Liver (tissue), 8 donors: ENCODE measurements at regions not wholly inside any gene's neighbourhood (a gene's known extent, or its start where the extent isn't known, plus 50 kb on each side); places are given as distances from the start of the nearest gene placed in this dataset.

Source experiments
- DNase-seq: peaks from one replicate; pipeline ENCODE4 v3.0.0-alpha.2; 2017; ENCODE audit warnings: low spot score
- H3K27ac ChIP-seq, 2 donors: one replicate each; pipeline ENCODE4 v1.7.0; 2013; ENCODE audit warnings: inconsistent platforms in 2 of 2, low read length in 2 of 2, control low read depth in 1 of 2, low read depth in 1 of 2, mild to moderate bottlenecking in 1 of 2
- H3K27me3 ChIP-seq, 4 donors: one replicate each; pipeline versions ENCODE4 v1.6.1 to v1.7.0; 2013; ENCODE audit warnings: low read length in 3 of 4, inconsistent platforms in 1 of 4, mild to moderate bottlenecking in 1 of 4, moderate library complexity in 1 of 4; ENCODE audit not compliant: control insufficient read depth in 4 of 4, insufficient read depth in 4 of 4
- H3K36me3 ChIP-seq, 4 donors: one replicate each; pipeline versions ENCODE4 v1.6.1 to v1.7.0; 2013; ENCODE audit warnings: low read length in 3 of 4, mild to moderate bottlenecking in 3 of 4, low read depth in 1 of 4, moderate library complexity in 1 of 4; ENCODE audit not compliant: control insufficient read depth in 4 of 4, insufficient read depth in 3 of 4
- H3K4me1 ChIP-seq, 4 donors: one replicate each; pipeline versions ENCODE4 v1.6.1 to v1.7.0; 2013; ENCODE audit warnings: low read length in 3 of 4, mild to moderate bottlenecking in 3 of 4, moderate library complexity in 1 of 4; ENCODE audit not compliant: control insufficient read depth in 4 of 4, insufficient read depth in 4 of 4
- H3K4me3 ChIP-seq, 3 donors: one replicate each; pipeline versions ENCODE4 v1.6.1 to v1.7.0; 2013; ENCODE audit warnings: low read length in 3 of 3, control low read depth in 1 of 3, low read depth in 1 of 3, mild to moderate bottlenecking in 1 of 3
- H3K9ac ChIP-seq, 2 donors: one replicate each; pipeline ENCODE4 v1.7.0; 2013; ENCODE audit warnings: low read length in 2 of 2, mild to moderate bottlenecking in 2 of 2, moderate library complexity in 2 of 2, control low read depth in 1 of 2, low read depth in 1 of 2
- H3K9me3 ChIP-seq, 4 donors: one replicate each; pipeline versions ENCODE4 v1.6.1 to v1.7.0; 2013; ENCODE audit warnings: low read length in 3 of 4; ENCODE audit not compliant: control insufficient read depth in 4 of 4
- EGR1 ChIP-seq, 2 donors: IDR thresholded peaks; 2 replicates each; pipeline ENCODE4 v1.6.1; 2016 to 2018; ENCODE audit warnings: antibody characterized with exemption in 2 of 2, low read depth in 2 of 2
- GABPA ChIP-seq, 2 donors: IDR thresholded peaks in 1 of 2; conservative IDR thresholded peaks in 1 of 2; 2 replicates each; pipeline ENCODE4 v1.6.1; 2016; ENCODE audit warnings: antibody characterized with exemption in 2 of 2, mild to moderate bottlenecking in 1 of 2, moderate library complexity in 1 of 2
- HNF4A ChIP-seq, 2 donors: conservative IDR thresholded peaks; 2 replicates each; pipeline ENCODE4 v1.6.1; 2016; ENCODE audit warnings: antibody characterized with exemption in 2 of 2, mild to moderate bottlenecking in 2 of 2
- NR2F2 ChIP-seq: IDR thresholded peaks from 2 replicates; pipeline ENCODE4 v1.6.1; 2016; ENCODE audit warnings: antibody characterized with exemption
- RAD21 ChIP-seq, 2 donors: IDR thresholded peaks; 2 replicates each; pipeline ENCODE4 v1.6.1; 2016; ENCODE audit warnings: antibody characterized with exemption in 2 of 2, mild to moderate bottlenecking in 2 of 2
- RXRA ChIP-seq, 2 donors: IDR thresholded peaks; 2 replicates each; pipeline ENCODE4 v1.6.1; 2017 to 2018; ENCODE audit warnings: antibody characterized with exemption in 2 of 2, mild to moderate bottlenecking in 1 of 2
- SP1 ChIP-seq: IDR thresholded peaks from 2 replicates; pipeline ENCODE4 v1.6.1; 2018; ENCODE audit warnings: antibody characterized with exemption, mild to moderate bottlenecking
- TAF1 ChIP-seq: conservative IDR thresholded peaks from 2 replicates; pipeline ENCODE4 v1.6.1; 2016; ENCODE audit warnings: antibody characterized with exemption, mild to moderate bottlenecking
- WGBS: extraction: QIAGEN DNeasy Blood & Tissue Kit; methylation state at CpG from one replicate; pipeline ENCODE4 v1.1.7; 2013; 5-methylcytosine and 5-hydroxymethylcytosine counted together
- TF ChIP-seq, protein P1 (sequence below): IDR thresholded peaks from 2 replicates; pipeline ENCODE4 v1.6.1; 2016; ENCODE audit warnings: antibody characterized with exemption
- TF ChIP-seq, protein P2 (sequence below): IDR thresholded peaks from 2 replicates; pipeline ENCODE4 v1.6.1; 2016; ENCODE audit warnings: antibody characterized with exemption
- TF ChIP-seq, protein P3 (sequence below): fragments of 150-350 bp; IDR thresholded peaks from 2 replicates; pipeline ENCODE4 v1.5.1; 2017; ENCODE audit warnings: improper control_type of control experiment, low read depth, low read length; ENCODE audit not compliant: missing input control
- TF ChIP-seq, protein P4 (sequence below): IDR thresholded peaks from 2 replicates; pipeline ENCODE4 v1.6.1; 2016; ENCODE audit warnings: antibody characterized with exemption
- donor health status: healthy.
- donor health status: healthy.
- donor health status: healthy.
- donor health status: healthy.
- donor health status: healthy.

DNA sequence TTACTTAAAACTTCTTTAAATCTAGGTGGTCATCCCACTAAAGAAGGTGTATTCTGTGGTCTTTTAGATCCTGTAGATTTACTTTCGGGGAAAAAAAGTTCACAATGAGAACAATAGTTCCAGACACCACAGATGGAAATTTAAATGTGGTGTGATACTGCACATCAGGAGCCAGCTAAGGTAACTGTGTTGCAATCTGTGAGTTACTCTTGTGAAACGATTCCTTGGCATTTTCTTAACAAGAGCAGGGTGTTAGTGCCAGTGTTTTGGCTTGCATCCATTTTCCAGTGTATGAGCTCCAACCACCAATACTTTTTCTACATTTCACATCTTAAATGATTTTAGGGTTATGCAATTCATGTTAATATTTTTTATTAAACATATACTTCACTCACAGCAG lies 674.5 kb downstream of the CETN3 start:
- no peak overlapping the region for H3K9ac ChIP-seq
- no peak overlapping the region for H3K4me3 ChIP-seq
- no peak overlapping the region for H3K27ac ChIP-seq
- no peaks in the 10 kb centered on the region for H3K9me3 ChIP-seq
- no peaks in the 10 kb centered on the region for H3K27me3 ChIP-seq
- no peaks in the 10 kb centered on the region for H3K36me3 ChIP-seq
- H3K4me1 ChIP-seq, result no peaks in the 10 kb centered on the region
- no peak for DNase-seq
- no peak for TF ChIP-seq NR2F2
- TF ChIP-seq, protein P1, sequence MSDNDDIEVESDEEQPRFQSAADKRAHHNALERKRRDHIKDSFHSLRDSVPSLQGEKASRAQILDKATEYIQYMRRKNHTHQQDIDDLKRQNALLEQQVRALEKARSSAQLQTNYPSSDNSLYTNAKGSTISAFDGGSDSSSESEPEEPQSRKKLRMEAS, result no peak
- no peak for TF ChIP-seq RXRA (IDR thresholded peaks at IDR 0.05)
- TF ChIP-seq SP1, result no peak
- TF ChIP-seq RAD21 (IDR thresholded peaks at IDR 0.05), result no peak
- TF ChIP-seq, protein P2, sequence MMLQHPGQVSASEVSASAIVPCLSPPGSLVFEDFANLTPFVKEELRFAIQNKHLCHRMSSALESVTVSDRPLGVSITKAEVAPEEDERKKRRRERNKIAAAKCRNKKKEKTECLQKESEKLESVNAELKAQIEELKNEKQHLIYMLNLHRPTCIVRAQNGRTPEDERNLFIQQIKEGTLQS, result no peak
- TF ChIP-seq HNF4A (conservative IDR thresholded peaks at IDR 0.05), result no peak
- TF ChIP-seq, protein P3, sequence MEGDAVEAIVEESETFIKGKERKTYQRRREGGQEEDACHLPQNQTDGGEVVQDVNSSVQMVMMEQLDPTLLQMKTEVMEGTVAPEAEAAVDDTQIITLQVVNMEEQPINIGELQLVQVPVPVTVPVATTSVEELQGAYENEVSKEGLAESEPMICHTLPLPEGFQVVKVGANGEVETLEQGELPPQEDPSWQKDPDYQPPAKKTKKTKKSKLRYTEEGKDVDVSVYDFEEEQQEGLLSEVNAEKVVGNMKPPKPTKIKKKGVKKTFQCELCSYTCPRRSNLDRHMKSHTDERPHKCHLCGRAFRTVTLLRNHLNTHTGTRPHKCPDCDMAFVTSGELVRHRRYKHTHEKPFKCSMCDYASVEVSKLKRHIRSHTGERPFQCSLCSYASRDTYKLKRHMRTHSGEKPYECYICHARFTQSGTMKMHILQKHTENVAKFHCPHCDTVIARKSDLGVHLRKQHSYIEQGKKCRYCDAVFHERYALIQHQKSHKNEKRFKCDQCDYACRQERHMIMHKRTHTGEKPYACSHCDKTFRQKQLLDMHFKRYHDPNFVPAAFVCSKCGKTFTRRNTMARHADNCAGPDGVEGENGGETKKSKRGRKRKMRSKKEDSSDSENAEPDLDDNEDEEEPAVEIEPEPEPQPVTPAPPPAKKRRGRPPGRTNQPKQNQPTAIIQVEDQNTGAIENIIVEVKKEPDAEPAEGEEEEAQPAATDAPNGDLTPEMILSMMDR, result no peak
- no peak for TF ChIP-seq EGR1 (IDR thresholded peaks at IDR 0.05; ENCODE audit: low read depth in 2 of 2)
- 55% methylated on average over 2 of the region's 2 CpGs for WGBS

DNA sequence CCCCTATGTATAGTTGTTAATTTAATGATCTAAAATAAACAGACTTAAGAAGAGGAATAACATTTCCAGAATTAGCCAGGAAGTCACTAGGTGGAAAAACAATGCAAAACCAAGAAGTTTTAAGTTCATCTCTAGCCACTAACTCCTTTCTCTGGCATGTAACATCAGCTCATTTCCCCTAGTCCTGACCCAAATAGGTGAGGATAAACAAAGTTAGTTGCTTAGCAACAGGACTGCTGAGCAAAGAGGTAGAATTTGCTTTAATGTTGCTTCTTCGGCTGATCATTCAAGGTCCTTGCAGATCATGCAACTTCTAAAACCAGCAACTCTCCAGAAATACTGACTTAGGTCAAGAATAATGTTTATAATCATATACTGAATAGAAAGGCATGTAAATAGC lies 675.8 kb downstream of the CETN3 start:
- no peak overlapping the region for H3K4me3 ChIP-seq
- no peaks in the 10 kb centered on the region for H3K9me3 ChIP-seq
- 54% methylated on average over 1 of the region's 1 CpG for WGBS
- no peak overlapping the region for H3K27ac ChIP-seq
- no peaks in the 10 kb centered on the region for H3K4me1 ChIP-seq
- H3K36me3 ChIP-seq, result no peaks in the 10 kb centered on the region
- H3K27me3 ChIP-seq, result no peaks in the 10 kb centered on the region
- no peak for DNase-seq
- TF ChIP-seq, protein P4, sequence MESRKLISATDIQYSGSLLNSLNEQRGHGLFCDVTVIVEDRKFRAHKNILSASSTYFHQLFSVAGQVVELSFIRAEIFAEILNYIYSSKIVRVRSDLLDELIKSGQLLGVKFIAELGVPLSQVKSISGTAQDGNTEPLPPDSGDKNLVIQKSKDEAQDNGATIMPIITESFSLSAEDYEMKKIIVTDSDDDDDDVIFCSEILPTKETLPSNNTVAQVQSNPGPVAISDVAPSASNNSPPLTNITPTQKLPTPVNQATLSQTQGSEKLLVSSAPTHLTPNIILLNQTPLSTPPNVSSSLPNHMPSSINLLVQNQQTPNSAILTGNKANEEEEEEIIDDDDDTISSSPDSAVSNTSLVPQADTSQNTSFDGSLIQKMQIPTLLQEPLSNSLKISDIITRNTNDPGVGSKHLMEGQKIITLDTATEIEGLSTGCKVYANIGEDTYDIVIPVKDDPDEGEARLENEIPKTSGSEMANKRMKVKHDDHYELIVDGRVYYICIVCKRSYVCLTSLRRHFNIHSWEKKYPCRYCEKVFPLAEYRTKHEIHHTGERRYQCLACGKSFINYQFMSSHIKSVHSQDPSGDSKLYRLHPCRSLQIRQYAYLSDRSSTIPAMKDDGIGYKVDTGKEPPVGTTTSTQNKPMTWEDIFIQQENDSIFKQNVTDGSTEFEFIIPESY, result no peak
- TF ChIP-seq HNF4A (conservative IDR thresholded peaks at IDR 0.05), result no peak
- TF ChIP-seq, protein P3, result no peak
- no peak for TF ChIP-seq GABPA (IDR thresholded peaks at IDR 0.05 in 1 of 2, conservative IDR thresholded peaks at IDR 0.05 in 1 of 2)
- TF ChIP-seq TAF1, result no peak
- no peak overlapping the region for H3K9ac ChIP-seq
